ENCODE measurements at regions not wholly inside any gene's neighbourhood (a gene's known extent, or its start where the extent isn't known, plus 50 kb on each side); places are given as distances from the start of the nearest gene placed in this dataset.

DNA sequence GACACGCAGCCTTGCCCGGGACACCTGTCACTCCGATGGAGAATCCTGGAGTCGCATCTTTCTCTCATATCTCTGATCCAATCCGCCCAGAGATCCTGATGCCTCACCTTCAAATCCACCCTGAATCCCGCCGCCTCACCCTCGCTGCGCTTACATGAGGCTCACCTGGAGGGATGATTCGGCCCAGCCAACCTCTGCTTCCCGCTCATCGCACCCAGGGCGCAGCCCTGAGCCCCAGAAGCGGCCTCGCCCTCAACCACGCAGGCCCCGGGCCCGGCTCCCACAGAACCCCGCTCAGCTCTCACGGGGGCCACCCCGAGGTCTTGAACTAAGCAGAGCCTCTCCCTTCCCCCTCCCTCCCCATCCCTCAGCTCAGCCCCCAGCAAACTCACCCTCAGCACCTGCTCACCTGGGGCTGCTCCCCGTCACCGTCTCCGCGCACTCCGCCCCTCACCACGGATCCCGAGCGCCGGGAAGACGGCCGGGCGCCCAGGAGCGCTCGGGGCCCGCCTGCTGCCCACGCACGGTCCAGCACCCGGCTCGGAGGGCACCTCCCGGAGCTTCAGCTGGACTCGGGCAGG is 160.0 kb downstream of the NDUFA10 start:
- no peak for DNase-seq (ENCODE audit: low spot score)

DNA sequence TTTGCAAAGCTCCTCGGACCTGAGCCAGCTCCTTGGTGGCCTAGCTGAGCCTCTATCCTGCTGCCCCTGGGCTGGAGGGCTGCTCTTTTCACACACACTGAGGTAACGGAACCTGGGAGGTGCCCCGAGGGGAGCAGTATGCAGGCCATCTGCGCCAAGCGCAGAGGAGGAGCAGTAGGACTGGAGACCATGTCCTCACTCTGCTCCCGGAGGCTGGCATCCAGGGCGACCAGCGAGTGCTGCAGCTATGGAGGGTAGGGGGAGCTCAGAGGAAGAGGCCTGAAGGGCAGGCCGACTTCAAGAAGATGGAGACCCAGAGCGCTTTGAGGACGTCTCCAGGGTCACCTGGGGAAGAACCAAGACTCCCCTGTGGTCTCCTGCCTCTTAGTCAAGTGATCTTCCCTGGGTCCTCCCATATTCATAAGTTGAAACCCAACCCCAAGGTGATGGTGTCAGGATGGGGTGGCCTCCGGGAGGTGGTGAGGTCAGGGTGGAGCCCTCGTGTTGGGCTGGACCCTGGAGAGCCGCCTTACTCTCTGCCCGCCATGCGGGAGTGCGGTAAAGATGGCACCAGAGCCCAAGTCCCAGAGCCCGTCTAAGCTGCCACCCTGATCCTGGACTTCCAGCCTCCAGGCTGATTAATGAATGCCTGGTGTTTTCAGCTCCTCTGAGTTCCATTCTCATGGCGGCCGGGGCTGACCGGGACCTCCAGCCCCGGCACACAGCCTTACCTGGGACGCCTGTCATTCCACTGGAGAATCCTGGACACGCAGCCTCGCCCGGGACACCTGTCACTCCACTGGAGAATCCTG is 160.7 kb downstream of the NDUFA10 start:
- DNase-seq (ENCODE audit: low spot score): no peak

DNA sequence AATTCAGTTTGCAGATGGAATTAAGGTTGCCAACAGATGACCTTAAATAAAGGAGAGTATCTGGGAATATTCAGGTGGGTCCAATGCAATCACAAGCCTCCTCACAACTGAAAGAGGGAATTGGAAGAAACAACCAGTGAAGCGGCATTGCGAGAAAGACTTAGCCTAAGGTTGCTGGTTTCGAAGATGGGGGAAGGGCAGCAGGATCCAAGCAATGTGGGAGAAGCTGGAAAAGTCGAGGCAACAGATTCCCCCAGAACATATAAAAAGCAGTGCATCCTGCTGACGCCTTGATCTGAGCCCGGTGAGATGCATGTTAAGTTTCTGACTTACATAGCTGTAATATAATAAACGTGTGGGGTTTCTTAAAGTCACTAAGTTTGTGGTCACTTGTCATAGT is 162.5 kb downstream of the NDUFA10 start:
- DNase-seq (ENCODE audit: low spot score): no peak

DNA sequence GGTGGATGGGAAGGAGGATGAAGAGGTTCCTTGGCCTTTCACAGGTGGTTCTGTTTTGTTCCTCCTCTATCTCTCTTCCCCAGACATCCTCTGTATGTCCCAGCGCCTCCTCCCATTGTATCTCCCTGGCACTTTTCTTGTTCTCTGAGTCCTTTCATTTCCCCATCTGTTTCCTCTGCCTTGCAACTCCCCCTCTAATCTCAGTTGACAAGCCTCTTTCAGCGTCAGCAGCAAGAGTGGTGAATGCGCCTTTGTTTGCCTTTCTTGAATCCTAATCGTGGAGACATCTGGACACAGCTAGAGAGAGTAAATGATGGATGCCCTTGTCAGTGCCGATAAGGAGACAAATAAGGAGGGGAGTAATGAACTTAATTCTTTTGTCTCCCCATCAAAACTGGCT is 167.0 kb downstream of the NDUFA10 start:
- no peak for DNase-seq (ENCODE audit: low spot score)

DNA sequence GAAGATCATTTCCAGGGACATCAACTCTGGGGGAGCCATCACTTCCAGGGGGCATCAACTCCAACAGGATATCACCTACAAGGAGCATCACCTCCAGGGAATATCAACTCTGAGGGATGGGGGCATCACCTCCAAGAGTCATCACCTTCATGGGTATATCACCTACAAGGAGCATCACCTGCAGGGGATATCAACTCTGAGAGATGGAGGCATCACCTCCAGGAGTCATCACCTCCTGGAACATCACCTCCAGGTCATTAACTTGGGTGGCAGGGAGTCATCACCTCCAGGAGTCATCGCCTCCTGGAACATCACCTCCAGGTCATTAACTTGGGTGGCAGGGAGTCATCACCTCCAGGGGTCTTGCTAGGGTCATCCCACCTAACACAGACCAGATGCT is 167.6 kb downstream of the NDUFA10 start:
- no peak for DNase-seq (ENCODE audit: low spot score)

DNA sequence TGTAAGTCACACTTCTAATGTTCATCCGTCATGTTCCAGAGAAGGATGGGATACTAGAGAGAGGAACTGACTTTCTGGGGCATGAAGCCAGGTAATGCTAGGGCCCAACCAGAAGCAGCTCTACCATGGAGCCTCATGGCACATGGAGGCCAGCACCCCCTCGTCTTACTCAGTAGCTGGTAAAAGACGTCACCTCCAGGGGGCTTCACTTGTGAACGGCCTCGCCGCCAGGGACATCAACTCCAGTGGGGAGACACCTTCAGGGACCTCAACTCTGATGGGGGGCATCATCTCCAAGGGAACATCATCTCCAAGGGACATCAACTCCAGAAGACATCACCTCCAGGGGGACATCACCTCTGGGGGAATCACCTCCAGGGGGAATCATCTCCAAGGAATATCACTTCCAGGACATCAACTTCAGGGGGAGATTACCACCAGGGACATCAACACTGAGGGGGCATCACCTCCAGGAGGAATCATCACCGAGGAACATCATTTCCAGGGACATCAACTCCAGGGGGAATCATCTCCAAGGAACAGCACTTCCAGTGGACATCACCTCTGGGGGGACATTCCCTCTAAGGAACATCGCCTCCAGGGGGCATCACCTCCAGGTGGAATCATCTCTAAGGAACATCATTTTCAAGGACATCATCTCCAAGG is 168.4 kb downstream of the NDUFA10 start:
- no peak for DNase-seq (ENCODE audit: low spot score)

DNA sequence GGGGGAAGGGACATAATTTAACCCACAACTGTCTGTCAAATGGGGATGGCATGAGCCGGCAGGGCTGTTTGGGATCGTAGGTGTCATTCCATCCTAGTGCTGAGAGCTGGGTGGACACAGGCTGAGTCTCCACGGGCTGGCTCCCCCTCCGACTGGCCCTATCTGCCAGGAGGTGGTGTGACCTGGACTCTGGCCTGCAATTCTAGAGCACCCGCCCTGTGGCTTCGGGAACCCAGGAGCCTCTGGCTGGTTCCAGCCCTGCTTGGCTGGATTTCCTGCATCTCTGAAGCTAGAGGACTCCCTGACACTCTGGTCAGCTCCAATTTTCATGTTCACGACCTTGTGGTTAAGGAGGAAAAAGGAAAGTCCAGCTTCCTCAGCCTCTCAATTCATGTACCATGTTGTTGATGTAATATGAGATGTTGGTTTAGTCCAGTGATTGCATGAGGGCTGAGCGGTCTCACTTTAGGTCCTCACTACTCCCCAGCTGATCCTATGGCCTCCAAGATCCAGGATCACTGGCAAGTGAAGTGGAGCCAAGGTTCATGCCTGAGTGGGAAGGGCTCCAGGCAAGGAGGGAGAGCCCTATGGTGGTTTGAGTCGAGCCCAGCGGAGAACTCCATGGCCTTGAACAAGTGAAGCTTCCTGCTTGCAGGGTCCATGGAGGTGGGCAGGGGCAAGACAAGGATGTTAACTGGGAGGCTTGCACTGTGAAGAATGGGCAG is 169.1 kb downstream of the NDUFA10 start:
- DNase-seq (ENCODE audit: low spot score): no peak

DNA sequence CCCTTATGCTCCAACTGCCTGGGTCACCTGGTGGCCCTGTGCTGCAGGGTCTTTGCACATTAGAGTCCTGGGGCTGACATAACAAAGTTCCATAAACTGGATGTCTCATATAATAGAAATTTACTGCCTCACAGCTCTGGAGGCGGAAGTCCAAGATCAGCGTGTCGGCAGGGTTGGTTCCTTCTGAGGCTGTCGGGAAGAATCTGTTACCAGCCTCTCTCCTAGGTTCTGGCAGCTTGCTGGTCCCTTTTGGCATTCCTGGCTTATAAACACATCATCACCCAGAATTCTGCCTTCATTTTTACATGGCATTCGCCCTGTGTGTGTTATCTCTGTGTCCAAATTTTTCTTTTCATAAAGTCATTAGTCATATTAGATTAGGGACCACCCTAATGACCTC is 170.5 kb downstream of the NDUFA10 start:
- DNase-seq (ENCODE audit: low spot score): no peak

DNA sequence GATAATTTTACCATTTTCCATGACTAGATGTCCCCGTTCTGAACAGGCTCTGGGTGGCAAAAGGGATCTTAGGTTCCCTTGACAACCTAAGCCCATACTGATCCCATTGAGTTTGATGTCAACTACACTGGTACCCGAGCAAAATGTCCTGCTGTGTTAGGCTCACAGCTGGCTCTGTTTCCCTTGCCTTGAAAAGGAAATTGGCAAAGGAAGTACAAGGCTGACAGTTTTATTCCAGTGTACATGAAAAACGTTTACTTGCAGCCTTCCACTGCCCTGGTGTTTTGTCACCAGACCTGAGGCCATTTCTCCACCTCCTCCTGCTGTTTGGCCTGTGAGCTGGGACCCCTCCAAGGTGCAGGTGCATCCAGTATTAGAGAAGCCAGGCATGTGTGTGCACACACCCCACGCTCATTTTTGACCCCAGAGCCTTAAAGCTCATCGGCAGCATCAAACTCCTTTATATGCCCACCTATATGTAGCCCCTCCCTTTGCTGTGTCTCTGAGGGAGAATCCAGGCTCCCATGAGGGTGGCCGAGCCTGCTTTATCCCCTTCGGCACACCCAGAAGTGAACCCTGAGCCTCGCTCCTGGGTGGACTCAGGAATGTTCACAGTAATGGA is 171.3 kb downstream of the NDUFA10 start:
- no peak for DNase-seq (ENCODE audit: low spot score)

DNA sequence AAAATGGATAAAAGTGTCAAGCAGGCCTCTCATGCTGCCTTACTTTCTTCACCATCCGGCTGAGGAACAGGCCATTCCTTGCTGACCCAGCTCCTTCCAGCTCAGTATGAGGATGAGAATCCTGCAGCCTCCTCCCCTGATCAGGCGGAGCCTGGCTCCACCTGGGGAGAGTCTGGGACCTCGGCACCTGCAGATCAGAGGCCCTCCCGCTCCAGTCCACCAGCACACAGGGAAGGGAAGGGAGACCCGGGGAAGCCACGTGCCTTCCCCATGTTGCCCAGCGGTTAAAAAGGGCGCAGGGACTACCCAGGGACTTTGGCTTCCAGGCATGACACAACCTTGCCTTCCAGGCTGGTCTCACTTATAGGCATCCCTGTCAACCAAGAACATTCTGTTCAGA is 172.0 kb downstream of the NDUFA10 start:
- DNase-seq (ENCODE audit: low spot score): no peak

DNA sequence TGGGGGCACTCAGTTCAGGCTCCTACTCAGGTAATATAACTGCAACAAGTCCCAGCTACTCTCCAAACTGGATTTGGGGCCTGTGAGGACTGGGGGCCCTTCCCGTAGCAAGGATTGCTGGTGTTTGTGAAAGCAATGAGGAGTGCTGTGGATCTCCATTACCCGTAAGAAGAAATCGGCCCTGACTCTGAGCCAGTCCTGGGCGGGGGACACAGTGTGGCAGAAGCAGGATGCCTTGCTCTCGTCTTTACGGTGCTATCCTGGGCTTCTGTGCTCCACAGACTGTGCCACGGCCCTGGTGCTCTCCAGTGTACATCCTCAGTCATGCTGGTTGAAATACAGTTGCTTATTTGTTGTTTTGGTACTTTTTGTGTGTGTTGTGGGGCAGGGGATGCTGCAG is 172.9 kb downstream of the NDUFA10 start:
- no peak for DNase-seq (ENCODE audit: low spot score)

DNA sequence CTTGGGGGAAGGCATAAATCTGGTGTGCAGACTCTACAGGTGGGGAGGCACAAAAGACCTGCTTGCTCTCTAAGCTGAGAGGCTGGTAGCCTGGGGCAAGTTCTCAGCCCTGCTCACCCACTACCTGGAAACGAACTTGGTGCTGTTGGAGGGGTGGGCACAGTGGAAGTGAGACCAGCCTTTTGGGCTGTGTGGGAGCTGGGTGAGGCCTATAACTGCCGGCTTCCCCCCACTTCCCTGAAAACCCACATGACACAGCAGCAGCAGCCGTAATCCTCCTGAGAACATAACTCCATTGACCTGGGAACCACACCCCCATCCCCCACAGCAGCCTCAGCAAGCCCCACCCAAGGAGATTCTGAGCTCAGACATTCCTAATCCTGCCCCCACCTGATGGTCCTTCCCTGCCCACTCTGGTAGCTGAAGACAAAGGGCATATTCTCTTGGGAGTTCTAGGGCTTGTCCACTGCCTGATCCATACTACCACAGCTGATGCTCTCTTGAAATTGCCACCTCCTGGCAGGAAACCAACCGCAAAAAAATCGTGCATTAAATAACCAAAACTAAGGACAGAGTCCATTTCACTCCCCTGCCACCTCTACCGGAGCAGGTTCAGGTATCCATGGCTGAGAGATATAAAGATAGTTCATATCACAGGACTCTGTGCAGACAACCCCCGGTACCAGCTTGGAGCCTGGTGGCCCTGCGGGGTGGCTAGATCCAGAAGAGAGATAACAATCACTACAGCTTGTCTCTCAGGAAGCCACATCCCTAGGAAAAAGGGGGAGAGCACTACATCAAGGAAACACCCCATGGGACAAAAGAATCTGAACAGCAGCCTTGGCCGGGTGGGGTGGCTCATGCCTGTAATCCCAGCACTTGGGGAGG is 178.1 kb downstream of the NDUFA10 start:
- DNase-seq (ENCODE audit: low spot score): no peak

DNA sequence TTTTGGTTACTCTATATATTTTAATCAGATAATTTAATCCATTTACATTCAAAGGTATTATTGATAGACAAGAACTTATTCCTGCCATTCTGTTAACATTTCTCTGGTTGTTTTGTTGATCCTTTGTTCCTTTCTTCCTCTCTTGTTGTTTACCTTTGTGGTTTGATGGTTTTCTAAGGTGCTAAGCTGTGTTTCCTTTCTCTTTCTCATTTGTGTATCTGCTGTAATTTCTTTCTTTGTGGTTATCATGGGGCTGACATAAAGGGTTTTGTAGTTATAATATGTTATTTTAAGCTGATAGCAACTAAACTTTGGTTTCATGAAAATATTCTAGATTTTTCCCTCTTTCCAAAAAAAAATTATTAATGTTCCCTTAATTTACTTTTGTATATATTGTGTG is 179.2 kb downstream of the NDUFA10 start:
- DNase-seq (ENCODE audit: low spot score): no peak

DNA sequence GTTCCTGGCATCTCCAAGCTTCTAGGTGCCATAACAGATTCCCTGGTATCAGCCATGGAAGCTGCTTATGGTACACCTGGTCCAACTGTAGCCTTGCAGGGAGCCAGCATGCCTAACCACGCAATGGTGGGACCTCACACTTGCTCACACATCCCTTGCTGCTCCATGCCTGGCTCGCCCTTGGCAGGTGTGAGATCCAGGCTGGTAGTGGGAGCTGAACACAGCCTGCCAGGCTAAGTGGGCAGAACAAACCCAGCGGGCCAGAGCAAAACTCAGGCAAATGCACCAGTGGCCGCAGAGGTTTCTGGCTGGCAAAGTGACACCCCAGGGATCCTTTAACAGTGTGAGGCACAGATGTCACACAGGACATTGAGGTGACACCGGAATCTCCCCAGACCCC is 185.8 kb downstream of the NDUFA10 start:
- DNase-seq (ENCODE audit: low spot score): no peak

DNA sequence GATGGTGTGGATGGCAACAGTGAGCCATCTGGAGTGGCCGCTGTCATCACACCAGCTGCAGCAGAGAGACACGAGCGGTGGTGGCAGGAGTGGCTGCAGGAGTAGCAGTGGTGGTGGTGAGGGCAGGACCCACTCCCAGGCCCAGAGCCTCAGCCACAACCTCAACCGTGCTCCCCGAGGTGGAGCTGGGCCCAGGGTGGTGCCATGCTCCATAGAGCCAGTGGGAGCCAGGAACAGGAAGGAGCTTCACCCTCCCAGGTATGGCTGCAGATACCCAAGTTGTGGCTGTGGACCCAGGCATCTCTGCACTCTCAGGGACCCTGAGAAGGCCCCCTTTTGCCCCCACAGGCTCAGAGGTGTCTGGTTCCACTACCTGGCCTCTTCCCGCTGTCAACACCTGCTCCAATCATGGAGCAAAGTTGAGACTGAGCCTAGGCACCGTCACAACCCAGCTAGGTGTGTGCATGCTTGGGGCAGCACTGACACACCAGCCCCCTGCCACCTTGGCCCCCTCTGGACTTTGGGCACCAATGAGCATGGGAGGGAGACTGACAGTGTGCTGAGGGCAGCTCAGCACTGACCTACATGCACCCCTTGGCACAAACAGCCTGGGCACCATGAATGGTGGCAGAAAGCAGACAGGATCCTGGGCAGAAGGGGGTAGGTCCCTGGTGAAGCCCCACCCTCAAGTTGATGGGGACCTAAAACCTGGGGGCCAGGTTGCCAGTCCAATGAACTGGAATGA is 188.9 kb downstream of the NDUFA10 start:
- no peak for DNase-seq (ENCODE audit: low spot score)

DNA sequence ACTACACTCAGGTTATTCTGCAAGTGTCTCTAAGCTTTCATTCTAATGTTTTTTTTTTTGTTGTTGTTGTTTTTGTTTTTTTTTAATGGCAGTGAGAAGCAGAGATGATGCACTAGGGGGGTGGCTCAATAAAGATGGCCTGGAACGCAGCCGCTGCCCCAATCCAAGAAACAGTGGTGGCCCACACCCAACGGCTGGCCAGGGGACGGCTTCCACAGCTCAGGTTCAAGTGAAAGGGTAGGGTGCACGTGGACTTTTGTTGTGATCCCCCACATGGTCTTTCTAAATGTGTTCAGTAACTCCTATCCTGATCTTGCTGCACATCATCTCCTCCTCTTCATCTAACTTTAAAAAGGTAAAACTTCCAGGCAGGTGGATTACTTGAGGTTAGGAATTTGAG is 190.1 kb downstream of the NDUFA10 start:
- DNase-seq (ENCODE audit: low spot score): no peak

DNA sequence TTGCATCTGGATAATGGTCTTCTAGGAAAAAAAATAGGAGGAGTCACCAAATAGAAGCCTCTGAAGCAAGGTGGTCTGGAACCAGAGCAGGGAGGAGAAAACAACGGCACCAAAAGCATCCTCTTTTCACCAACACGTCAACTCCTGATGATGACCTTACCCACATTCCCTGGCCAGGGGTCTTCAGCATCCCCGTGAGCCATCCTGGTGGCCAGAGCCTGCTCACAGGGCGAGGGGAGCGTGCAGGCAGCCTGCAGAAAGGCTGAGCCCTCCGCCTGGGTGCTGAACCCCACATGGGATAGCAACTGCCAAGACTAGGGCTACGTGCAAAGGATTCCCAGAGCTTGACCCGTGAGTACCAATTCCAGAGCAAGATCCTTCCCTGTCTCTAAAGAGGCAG is 191.0 kb downstream of the NDUFA10 start:
- no peak for DNase-seq (ENCODE audit: low spot score)

DNA sequence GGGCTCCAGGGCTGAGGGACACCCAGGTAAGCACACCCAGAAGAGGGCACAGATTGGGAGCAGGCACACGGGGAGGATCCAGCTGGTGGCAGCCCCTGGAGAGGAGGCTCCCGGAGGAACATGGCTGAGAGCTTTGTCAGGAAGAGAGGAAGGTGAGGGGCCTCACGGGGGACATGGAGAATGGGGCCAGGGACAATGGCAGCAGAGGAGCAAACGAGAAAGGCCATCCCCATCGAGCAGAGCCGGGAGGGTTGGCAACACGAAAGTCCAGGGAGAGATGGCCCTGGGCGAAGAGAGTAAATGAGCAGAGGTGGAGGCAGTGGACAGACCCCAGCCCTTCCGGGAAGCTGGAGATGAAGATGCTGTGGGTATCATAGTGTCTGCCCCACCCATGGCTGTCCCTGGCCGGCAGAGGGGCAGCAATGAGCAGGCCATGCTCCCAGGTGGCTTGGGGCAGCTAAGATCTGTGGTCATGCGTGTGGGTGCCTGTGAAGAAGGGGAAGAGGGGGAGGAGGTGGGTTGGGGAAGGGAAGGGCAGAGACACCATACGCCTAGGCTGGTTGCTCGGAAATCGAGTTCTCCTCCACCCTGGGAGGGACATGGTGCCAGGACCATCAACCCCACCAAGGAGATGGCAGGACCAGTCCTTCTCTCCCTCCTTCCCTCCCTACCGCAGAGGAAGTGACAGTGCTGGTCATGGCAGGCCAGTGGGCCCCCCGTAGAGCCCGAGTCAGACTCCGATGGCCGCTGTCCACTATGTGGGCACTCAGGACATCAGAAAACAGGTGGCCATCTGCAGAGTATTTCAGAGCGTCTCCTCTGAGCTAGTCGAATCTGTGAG is 191.7 kb downstream of the NDUFA10 start:
- no peak for DNase-seq (ENCODE audit: low spot score)

DNA sequence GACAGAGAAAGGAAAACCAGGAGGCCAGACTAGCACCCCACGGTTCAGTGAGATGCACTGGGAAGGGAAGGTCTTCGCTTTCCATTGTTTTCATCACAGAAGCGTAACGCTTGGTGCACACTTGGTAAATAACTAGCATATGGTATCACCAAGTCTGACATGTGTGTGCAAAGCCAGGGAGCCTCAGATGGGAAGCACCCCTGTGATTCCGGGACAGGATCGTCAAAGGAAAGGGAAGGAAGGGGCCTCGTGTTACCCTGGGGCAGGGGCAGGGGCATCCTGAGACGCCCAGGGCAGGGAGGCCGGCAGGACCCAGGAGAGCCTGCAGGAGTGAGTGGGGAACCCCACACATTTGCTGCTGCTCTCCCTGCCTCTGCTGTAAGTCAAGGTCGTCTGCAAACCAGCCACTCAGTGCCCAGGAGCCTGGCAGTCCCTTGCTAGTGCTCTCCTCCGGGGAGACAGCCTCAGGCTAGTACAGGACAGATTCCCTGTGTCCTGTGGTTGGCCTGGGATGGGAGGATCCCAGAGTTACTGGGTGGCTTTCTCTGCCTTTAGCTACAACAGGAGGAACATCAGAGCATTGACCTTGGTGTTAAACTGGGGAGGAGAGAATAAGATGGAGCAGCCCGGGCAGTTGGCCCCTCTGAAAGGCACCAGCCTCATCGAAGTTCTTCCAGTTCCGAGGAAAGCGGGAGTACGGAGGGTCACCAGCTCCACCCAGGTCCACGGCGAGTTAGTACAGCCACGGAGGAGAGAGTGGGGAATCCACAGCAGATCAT is 192.5 kb downstream of the NDUFA10 start:
- peak; percentile 4 for DNase-seq (ENCODE audit: low spot score)
